ENCODE measurements at regions not wholly inside any gene's neighbourhood (a gene's known extent, or its start where the extent isn't known, plus 50 kb on each side); places are given as distances from the start of the nearest gene placed in this dataset.

DNA sequence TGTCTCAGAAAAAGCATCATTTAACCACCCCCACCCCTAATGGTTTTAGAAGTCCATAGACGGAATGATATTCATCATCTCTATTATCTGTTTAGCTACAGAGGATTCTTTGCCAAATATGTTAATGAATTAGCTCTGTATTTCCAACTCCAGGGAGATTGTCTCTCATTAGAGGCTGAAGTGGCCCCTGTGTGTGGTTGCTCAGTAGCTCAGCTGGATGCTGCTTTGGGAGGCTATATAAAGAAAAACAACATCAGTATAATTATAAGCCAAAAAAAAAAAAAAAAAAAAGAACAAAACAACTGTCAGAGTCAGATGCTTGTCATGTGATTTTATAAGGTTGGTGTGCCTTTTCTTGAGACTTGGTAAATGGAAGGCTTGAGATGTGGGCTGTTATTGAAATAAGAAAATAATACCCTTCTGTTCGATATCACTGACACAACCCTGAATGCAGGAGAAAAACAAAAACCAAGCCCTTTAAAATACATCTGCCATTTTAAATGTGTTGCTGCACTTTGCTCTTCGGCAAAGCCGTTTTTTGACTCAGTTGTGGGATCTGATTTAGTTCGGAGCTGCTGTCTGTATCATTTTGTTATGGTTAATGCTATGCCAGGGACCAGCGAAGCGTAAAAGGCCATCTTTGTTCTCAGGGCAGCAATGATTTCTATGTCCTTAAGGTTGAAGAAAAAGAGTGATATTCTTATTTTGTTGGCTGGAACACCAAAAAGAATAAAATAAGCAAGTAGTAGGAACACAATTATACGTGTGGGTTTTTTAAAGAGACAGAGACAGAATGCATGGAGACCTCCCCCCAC, 422.6 kb downstream of the QKI start:
- no peak for DNase-seq (ENCODE audit: low read depth in 4 of 4, low spot score in 3 of 4)

- DNase-seq (ENCODE audit: low read depth in 4 of 4, low spot score in 3 of 4), result no peak
Observed at GRCh38 chr6:163835439-163836171, 421.1 kb downstream of the QKI start.

GRCh38 chr6:163834226-163834970, 419.9 kb downstream of the QKI start:
- no peak for DNase-seq (ENCODE audit: low read depth in 4 of 4, low spot score in 3 of 4)

- no peak for DNase-seq (ENCODE audit: low read depth in 4 of 4, low spot score in 3 of 4)
Observed at GRCh38 chr6:163831736-163832135, 417.2 kb downstream of the QKI start.

DNA sequence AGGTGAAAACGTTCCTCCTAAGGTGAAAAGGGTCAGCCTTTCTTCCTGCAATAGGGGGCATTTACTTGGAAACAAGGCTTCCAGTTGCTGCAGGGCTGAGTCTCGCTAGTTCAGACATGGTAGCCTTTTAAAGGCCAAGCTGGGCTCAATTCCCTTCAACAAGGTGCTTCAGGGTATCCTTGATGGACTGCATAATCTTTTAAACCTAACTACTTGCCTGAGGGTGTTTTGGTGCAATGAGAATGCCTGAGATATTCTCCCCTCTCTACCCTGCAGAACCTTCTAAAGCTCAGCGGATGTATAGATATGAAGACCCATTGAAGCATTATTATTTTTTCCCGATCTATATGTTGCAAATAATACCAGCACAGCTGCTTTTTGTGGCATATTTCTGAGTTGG, 416.1 kb downstream of the QKI start:
- DNase-seq (ENCODE audit: low read depth in 4 of 4, low spot score in 3 of 4), result no peak

- DNase-seq (ENCODE audit: low read depth in 4 of 4, low spot score in 3 of 4), result no peak
Observed at GRCh38 chr6:163828038-163828795, 413.7 kb downstream of the QKI start.

- no peak for DNase-seq (ENCODE audit: low read depth in 4 of 4, low spot score in 3 of 4)
Observed at GRCh38 chr6:163827143-163827542, 412.6 kb downstream of the QKI start.

GRCh38 chr6:163826629-163827028, 412.1 kb downstream of the QKI start:
- DNase-seq (ENCODE audit: low read depth in 4 of 4, low spot score in 3 of 4), result no peak

DNA sequence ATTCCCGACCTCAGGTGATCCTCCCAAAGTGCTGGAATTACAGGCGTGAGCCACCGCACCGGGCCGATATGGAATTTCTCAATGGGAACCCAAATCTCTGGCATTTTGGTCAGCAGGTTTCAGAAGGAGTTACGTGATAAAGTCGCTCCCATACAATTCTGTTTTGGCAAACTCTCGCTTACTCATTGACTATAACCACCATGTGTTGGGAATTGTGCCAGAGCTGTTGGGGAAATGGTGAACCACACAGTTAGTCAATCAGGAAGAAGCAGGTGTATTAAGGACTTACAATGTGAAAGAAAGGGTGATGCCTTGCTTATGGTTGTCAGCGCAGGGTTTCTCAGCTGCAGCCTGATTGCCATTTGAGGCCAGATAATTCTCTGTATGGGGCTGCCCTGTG, 410.5 kb downstream of the QKI start:
- no peak for DNase-seq (ENCODE audit: low read depth in 4 of 4, low spot score in 3 of 4)

DNA sequence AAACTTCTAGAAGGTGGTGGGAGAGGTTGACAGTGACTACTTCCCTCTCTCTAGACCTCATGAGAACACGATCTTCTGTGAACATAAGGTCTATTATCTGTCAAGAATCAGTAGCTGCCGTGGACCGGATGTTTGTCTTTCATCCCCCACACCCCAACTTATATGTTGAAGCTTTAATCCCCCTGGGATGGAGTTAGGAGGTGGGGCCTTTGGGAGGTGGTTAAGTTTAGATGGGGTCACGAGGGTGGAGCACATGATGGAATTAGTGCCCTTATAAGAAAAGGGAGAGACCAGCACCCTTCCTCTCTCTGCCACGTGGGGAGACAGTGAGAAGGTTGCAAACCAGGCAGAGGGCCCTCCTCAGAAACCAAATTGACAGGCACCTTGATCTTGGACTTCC, 409.1 kb downstream of the QKI start:
- no peak for DNase-seq (ENCODE audit: low read depth in 4 of 4, low spot score in 3 of 4)

DNA sequence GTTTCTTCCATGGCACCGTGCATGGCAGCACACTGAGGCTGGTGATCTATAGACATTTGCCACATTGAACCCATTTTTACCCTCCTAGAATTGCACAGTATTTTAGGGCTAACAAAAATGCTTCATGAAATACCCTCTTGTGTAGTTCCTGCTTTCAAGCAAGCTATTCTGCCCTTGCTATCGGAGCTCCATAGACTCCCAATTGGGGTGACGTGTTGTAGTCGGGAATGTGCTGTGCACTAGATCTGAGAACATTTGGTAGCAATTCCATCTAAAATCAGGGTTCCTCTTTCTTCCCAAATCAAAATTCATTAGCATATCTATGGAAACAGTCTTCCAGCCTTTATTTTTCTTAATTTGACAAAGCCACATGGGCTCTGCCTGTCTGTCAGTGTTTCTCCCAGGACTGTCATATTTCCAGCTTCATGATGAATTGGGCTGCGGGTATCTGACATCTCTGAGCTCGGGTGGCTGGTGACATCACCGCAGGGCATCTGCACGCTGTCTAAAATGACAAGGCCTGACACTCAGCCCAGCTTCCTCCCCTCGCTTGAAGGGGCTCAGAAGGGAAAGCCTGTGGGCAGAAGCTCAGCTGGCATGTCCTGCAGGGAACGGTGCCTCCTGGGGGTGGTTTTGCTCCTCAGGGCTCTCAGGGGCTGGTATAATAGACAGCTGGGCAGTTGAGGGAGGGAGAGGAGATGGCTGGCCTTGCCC, 406.4 kb downstream of the QKI start:
- DNase-seq (ENCODE audit: low read depth in 4 of 4, low spot score in 3 of 4), result no peak

DNA sequence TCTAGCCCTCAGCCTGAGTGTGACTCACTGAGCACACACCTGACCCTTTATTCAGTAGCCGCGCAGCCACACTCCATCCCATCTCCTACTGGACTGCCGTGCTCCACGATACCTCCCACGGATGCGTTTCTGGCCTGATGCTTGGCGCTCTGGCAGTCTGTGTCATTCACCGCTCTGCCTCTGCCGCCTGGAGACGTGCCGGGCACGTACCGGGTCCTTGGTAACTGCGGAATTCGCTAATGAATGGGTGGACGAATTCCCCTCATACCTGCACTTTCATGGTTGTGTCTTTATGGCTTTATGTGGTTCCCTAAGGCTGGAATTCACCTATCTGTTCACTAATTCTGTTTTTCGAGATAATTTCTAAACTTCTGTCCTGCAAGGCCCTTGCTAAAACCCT, 405.7 kb downstream of the QKI start:
- no peak for DNase-seq (ENCODE audit: low read depth in 4 of 4, low spot score in 3 of 4)

DNA sequence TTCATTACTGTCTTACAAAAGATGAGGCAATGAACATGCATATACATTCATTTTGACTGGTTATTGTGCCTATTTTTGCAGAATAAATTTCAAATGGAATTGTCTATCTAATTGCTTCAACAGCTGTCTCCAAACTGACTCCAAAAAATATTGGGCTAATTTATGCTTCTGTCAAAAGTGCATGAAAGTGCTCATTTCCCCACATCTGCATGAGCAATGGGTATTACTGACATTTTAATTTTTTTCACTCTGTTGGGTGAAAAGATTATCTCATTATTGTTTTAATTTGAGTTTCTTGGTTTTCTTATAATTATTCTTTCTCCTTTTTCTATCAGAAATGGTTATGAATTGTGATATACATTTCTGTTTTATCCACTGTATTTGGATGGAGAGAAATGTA, 404.2 kb downstream of the QKI start:
- no peak for DNase-seq (ENCODE audit: low read depth in 4 of 4, low spot score in 3 of 4)

GRCh38 chr6:163816441-163816840, 401.9 kb downstream of the QKI start:
- DNase-seq (ENCODE audit: low read depth in 4 of 4, low spot score in 3 of 4), result no peak

GRCh38 chr6:163815796-163816195, 401.3 kb downstream of the QKI start:
- DNase-seq (ENCODE audit: low read depth in 4 of 4, low spot score in 3 of 4), result no peak

DNA sequence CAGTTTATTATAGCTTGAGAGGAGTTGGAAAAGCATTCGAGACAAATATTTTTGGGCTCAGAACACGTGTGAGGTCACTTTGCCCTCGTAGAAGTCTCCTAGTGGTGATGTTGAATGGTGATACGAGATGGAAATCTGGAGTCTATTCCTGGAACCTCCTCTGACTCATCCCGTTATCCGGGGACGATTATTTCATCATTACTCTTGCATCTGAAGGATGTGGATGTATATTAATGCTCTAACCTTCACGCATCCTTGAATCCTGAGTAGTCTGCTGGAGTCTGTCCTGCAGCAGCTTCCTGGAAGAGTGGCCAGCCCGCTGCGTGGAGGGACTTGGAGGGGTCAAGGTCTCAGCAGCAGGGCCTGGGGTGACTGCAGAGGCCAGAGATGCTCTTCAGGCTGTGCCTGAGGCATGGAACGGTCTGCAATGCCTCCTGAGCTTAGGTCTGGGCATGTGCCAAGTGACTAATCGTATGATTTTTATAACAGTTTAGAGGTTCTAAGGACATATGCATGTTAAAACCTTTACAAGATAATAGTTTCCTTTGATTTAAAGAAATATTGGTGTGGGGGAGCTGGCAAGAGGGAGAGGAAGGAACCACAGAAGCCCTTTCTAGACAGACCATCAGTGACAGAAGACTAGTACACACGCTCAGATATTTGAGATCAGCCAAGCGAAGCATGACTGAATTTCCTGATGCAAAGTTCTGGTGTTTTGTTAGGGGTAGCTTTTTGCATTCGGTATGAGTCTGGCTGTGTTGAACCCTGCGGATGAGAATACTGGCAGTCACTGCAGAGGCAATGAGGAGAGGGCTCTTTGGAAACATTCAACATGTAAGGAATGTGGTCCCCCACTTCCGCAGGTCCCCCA, 400.2 kb downstream of the QKI start:
- no peak for DNase-seq (ENCODE audit: low read depth in 4 of 4, low spot score in 3 of 4)

DNA sequence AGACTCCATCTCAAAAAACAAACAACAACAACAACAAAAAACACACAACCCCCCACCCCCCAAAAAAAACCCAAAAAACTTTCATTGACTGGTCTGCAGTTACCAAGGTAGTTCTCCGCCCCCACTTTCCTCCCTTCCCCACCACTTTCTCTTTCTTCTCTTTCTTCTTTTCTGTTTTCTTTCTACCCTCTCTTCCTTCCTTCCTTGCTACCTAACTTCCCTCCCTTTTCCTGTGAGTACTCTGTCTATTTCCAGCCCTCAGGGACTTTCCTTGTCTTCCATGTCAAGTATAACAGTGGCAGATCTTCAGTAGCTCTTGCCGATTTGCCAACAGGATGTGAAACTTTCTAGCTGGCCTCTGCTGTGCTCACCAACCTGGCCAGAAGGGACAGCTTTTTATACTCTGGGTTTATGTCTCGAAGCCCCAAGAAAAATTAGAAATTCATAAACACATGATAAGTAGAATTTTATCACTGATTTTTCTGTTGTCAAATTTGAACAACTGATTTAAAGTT, 399.5 kb downstream of the QKI start:
- no peak for DNase-seq (ENCODE audit: low read depth in 4 of 4, low spot score in 3 of 4)

DNA sequence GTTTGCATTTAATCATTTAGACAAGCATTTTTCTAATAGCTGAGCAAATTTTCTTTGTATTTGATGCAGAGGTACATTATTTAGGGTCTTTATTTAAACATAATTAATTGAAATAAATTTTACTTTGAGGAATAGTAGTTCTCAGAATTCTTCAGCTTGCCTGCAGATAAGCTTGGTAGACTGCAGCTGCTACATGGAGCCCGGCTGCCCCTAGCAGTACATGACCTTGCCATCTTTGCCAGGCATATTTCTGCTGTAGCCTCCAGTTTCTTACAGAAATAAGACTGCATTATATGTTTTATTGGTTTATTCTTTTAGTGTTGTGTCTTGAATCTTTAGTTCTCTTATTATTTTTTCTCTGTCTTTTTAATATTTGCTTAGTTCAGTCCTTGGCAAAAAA, 396.8 kb downstream of the QKI start:
- DNase-seq (ENCODE audit: low read depth in 4 of 4, low spot score in 3 of 4), result no peak

GRCh38 chr6:163809364-163809763, 394.8 kb downstream of the QKI start:
- DNase-seq (ENCODE audit: low read depth in 4 of 4, low spot score in 3 of 4), result no peak
